ENCODE measurements at regions not wholly inside any gene's neighbourhood (a gene's known extent, or its start where the extent isn't known, plus 50 kb on each side); places are given as distances from the start of the nearest gene placed in this dataset.

- TF ChIP-seq POLR2A (IDR thresholded peaks at IDR 0.05) (no peak), CTCF (IDR thresholded peaks at IDR 0.05) (no peak)
- DNase-seq, result no peak
- H3K4me1 ChIP-seq, result peaks cover 8% of the 10 kb centered on the region
- no peaks in the 10 kb centered on the region for H3K9me3 ChIP-seq
- no peak overlapping the region for H3K27ac ChIP-seq
- ATAC-seq, result no peak
- intact Hi-C loops (cut with DNase I), result no loop called here
- H3K27me3 ChIP-seq, result no peaks in the 10 kb centered on the region
- H3K4me3 ChIP-seq, result no peak overlapping the region
- WGBS, 2 donors, result 87 to 88% methylated on average over 10 of the region's 10 CpGs
- H3K36me3 ChIP-seq (replicated peaks in 1 of 2; ENCODE audit: insufficient read depth in 1 of 2, low read depth in 2 of 2), result no peaks in the 10 kb centered on the region
Observed at GRCh38 chr11:33618351-33618710, 82.3 kb downstream of the C11orf91 start.

- no peak for TF ChIP-seq CTCF (IDR thresholded peaks at IDR 0.05)
- no peak for TF ChIP-seq POLR2A (IDR thresholded peaks at IDR 0.05)
- Histone ChIP-seq H3K9me3 (no peaks in the 10 kb centered on the region), H3K4me1 (peaks cover 8% of the 10 kb centered on the region), H3K36me3 (replicated peaks in 1 of 2; ENCODE audit: insufficient read depth in 1 of 2, low read depth in 2 of 2) (no peaks in the 10 kb centered on the region), H3K27me3 (no peaks in the 10 kb centered on the region), H3K27ac (no peak overlapping the region), H3K4me3 (no peak overlapping the region)
- WGBS, 2 donors, result 57 to 58% methylated on average over 8 of the region's 8 CpGs
- intact Hi-C loops (cut with DNase I), result no loop called here
- no peak for ATAC-seq
- DNase-seq, result no peak
Observed at GRCh38 chr11:33617672-33618350, 82.8 kb downstream of the C11orf91 start.

DNA sequence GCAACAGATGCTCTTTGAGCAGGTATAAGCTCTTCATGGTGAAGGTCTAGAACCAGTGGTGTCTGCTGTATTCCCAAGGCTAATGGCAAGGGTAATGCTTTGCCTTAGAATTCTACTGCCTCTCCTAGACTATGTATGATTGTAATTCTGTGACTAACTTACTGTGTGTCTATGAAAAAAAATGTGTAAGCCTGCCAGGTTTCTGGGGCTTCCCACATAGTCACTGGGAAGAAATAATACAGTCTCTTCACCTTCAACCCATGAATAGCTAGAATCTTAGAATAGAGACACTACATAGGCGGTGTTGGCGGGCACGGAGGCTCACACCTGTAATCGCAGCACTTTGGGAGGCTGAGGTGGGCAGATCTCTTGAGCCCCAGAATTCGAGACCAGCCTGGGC lies 84.1 kb downstream of the C11orf91 start:
- peaks cover under 1% of the 10 kb centered on the region for H3K4me1 ChIP-seq
- ATAC-seq (no peak), DNase-seq (no peak)
- H3K36me3 ChIP-seq (replicated peaks in 1 of 2; ENCODE audit: insufficient read depth in 1 of 2, low read depth in 2 of 2), result no peaks in the 10 kb centered on the region
- TF ChIP-seq POLR2A (IDR thresholded peaks at IDR 0.05) (no peak), CTCF (IDR thresholded peaks at IDR 0.05) (no peak)
- H3K9me3 ChIP-seq, result no peaks in the 10 kb centered on the region
- intact Hi-C loops (cut with DNase I), result no loop called here
- WGBS, 2 donors, result 75 to 84% methylated on average over 5 of the region's 5 CpGs
- no peak overlapping the region for H3K27ac ChIP-seq
- H3K4me3 ChIP-seq, result no peak overlapping the region
- no peaks in the 10 kb centered on the region for H3K27me3 ChIP-seq

- no peaks in the 10 kb centered on the region for H3K9me3 ChIP-seq
- 58 to 68% methylated on average over 3 of the region's 3 CpGs for WGBS, 2 donors
Observed at GRCh38 chr11:33615751-33616150, 84.9 kb downstream of the C11orf91 start.

More at GRCh38 chr11:33615751-33616150, 84.9 kb downstream of the C11orf91 start:
- TF ChIP-seq CTCF (IDR thresholded peaks at IDR 0.05), result no peak
- TF ChIP-seq POLR2A (IDR thresholded peaks at IDR 0.05), result no peak
- H3K27ac ChIP-seq, result no peak overlapping the region
- no peak overlapping the region for H3K4me3 ChIP-seq
- DNase-seq (no peak), ATAC-seq (no peak)
- H3K36me3 ChIP-seq (replicated peaks in 1 of 2; ENCODE audit: insufficient read depth in 1 of 2, low read depth in 2 of 2), result no peaks in the 10 kb centered on the region
- H3K4me1 ChIP-seq, result no peaks in the 10 kb centered on the region
- intact Hi-C loops (cut with DNase I), result no loop called here
- no peaks in the 10 kb centered on the region for H3K27me3 ChIP-seq

Measured in body of pancreas (tissue), 4 donors.